H9 (cell line): ENCODE measurements at regions not wholly inside any gene's neighbourhood (a gene's known extent, or its start where the extent isn't known, plus 50 kb on each side); places are given as distances from the start of the nearest gene placed in this dataset.
A peak's percentile ranks its signal among the peaks of the same experiment; 100 is the strongest.

Experiments used
- DNase-seq: peaks from one replicate; pipeline ENCODE4 v3.0.0-alpha.2; 2017
- H2AFZ ChIP-seq: one replicate; pipeline ENCODE4 v1.6.1; 2013; ENCODE audit warnings: mild to moderate bottlenecking, low read length, control low read depth, moderate library complexity
- H2AK5ac ChIP-seq: 2 replicates; pipeline ENCODE4 v1.6.1; 2013; ENCODE audit warnings: low read length, control low read depth, mixed read lengths; ENCODE audit not compliant: insufficient read length
- H2BK120ac ChIP-seq: one replicate; pipeline ENCODE4 v1.6.1; 2013; ENCODE audit warnings: low read depth, mild to moderate bottlenecking, low read length, control low read depth, inconsistent platforms; ENCODE audit not compliant: poor library complexity, severe bottlenecking
- H2BK12ac ChIP-seq: 2 replicates; pipeline ENCODE4 v1.6.1; 2013; ENCODE audit warnings: low read length, control low read depth, mixed read lengths, low read depth; ENCODE audit not compliant: insufficient read length
- H2BK15ac ChIP-seq: 2 replicates; pipeline ENCODE4 v1.6.1; 2013; ENCODE audit warnings: low read depth, low read length, control low read depth
- H2BK20ac ChIP-seq: one replicate; pipeline ENCODE4 v1.6.1; 2013; ENCODE audit warnings: low read depth, mild to moderate bottlenecking, low read length, control low read depth, inconsistent platforms; ENCODE audit not compliant: poor library complexity, severe bottlenecking
- H2BK5ac ChIP-seq: 2 replicates; pipeline ENCODE4 v1.6.1; 2013; ENCODE audit warnings: low read length, control low read depth, mixed read lengths; ENCODE audit not compliant: insufficient read length
- H3K14ac ChIP-seq: 2 replicates; pipeline ENCODE4 v1.6.1; 2013; ENCODE audit warnings: low read length, control low read depth; ENCODE audit not compliant: insufficient read depth
- H3K18ac ChIP-seq: 2 replicates; pipeline ENCODE4 v1.6.1; 2013; ENCODE audit warnings: low read depth, mild to moderate bottlenecking, mixed read lengths, low read length, control low read depth; ENCODE audit not compliant: insufficient read length
- H3K23ac ChIP-seq: 2 replicates; pipeline ENCODE4 v1.6.1; 2013; ENCODE audit warnings: low read length, control low read depth, mixed read lengths, low read depth; ENCODE audit not compliant: insufficient read length
- H3K23me2 ChIP-seq: 2 replicates; pipeline ENCODE4 v1.6.1; 2013; ENCODE audit warnings: low read depth, mild to moderate bottlenecking, mixed read lengths, low read length, control low read depth; ENCODE audit not compliant: insufficient read length, poor library complexity, severe bottlenecking
- H3K27ac ChIP-seq: 2 replicates; pipeline ENCODE4 v1.5.1; 2013; ENCODE audit warnings: low read length, control low read depth, mixed read lengths, low read depth; ENCODE audit not compliant: insufficient read length
- H3K27me3 ChIP-seq: 2 replicates; pipeline ENCODE4 v1.6.1; 2013; ENCODE audit warnings: low read length, control low read depth, inconsistent platforms; ENCODE audit not compliant: insufficient read depth
- H3K4ac ChIP-seq: 2 replicates; pipeline ENCODE4 v1.6.1; 2013; ENCODE audit warnings: low read depth, mild to moderate bottlenecking, control low read depth, inconsistent platforms, low read length, moderate library complexity
- H3K4me1 ChIP-seq: 2 replicates; pipeline ENCODE4 v1.6.1; 2013; ENCODE audit warnings: low read length, control low read depth, inconsistent platforms; ENCODE audit not compliant: insufficient read depth
- H3K4me2 ChIP-seq: 2 replicates; pipeline ENCODE4 v1.6.1; 2013; ENCODE audit warnings: low read length, control low read depth, mixed read lengths; ENCODE audit not compliant: insufficient read length, insufficient read depth
- H3K56ac ChIP-seq: 2 replicates; pipeline ENCODE4 v1.6.1; 2013; ENCODE audit warnings: low read depth, mild to moderate bottlenecking, mixed read lengths, low read length, control low read depth; ENCODE audit not compliant: insufficient read length
- H3K79me1 ChIP-seq: 2 replicates; pipeline ENCODE4 v1.6.1; 2013; ENCODE audit warnings: low read depth, mild to moderate bottlenecking, moderate library complexity, low read length, control low read depth, inconsistent platforms; ENCODE audit not compliant: insufficient read depth, poor library complexity, severe bottlenecking
- H3K79me2 ChIP-seq: 2 replicates; pipeline ENCODE4 v1.6.1; 2013; ENCODE audit warnings: low read length, control low read depth, inconsistent platforms; ENCODE audit not compliant: insufficient read depth
- H3K9ac ChIP-seq: 2 replicates; pipeline ENCODE4 v1.6.1; 2013; ENCODE audit warnings: low read length, control low read depth, mixed read lengths; ENCODE audit not compliant: insufficient read length; ENCODE audit errors: extremely low read depth
- H3K9me3 ChIP-seq: one replicate; pipeline ENCODE4 v1.6.1; 2013; ENCODE audit warnings: low read depth, low read length, inconsistent platforms; ENCODE audit not compliant: control insufficient read depth
- H3T11ph ChIP-seq: one replicate; pipeline ENCODE4 v1.6.1; 2013; ENCODE audit warnings: mild to moderate bottlenecking, low read length, control low read depth, inconsistent platforms
- H4K20me1 ChIP-seq: one replicate; pipeline ENCODE4 v1.6.1; 2013; ENCODE audit not compliant: control insufficient read depth, insufficient read length, insufficient read depth
- H4K5ac ChIP-seq: 2 replicates; pipeline ENCODE4 v1.6.1; 2013; ENCODE audit warnings: low read depth, mild to moderate bottlenecking, mixed read lengths, low read length, control low read depth; ENCODE audit not compliant: insufficient read length
- H4K8ac ChIP-seq: replicated peaks from 2 replicates; pipeline ENCODE4 v1.6.1; 2013; ENCODE audit warnings: low read length, control low read depth, mixed read lengths, low read depth; ENCODE audit not compliant: insufficient read length
- H4K91ac ChIP-seq: 2 replicates; pipeline ENCODE4 v1.6.1; 2013; ENCODE audit warnings: low read depth, mild to moderate bottlenecking, moderate library complexity, mixed read lengths, low read length, control low read depth; ENCODE audit not compliant: insufficient read length
- H3K27ac Mint-ChIP-seq, 3 experiments: 2 replicates in 2 of 3; 3 replicates in 1 of 3; pipeline ENCODE4 v1.8.0; 2020 to 2021; ENCODE audit warnings: mixed read lengths in 3 of 3, mild to moderate bottlenecking in 1 of 3, moderate library complexity in 1 of 3
- H3K27me3 Mint-ChIP-seq: 2 replicates; pipeline ENCODE4 v1.8.0; 2021; ENCODE audit warnings: low read depth, mild to moderate bottlenecking, moderate library complexity, mixed read lengths
- H3K36me3 Mint-ChIP-seq, 3 experiments: 2 replicates in 2 of 3; 3 replicates in 1 of 3; pipeline ENCODE4 v1.8.0; 2020 to 2021; ENCODE audit warnings: low read depth in 3 of 3, mixed read lengths in 3 of 3; ENCODE audit not compliant: insufficient read depth in 1 of 3
- H3K4me1 Mint-ChIP-seq, 2 experiments: 2 replicates each; pipeline ENCODE4 v1.8.0; 2020; ENCODE audit warnings: mixed read lengths in 2 of 2
- H3K4me3 Mint-ChIP-seq, 2 experiments: 2 replicates in 1 of 2; 3 replicates in 1 of 2; pipeline ENCODE4 v1.8.0; 2020 to 2021; ENCODE audit warnings: mild to moderate bottlenecking in 2 of 2, mixed read lengths in 2 of 2, moderate library complexity in 1 of 2
- H3K9me3 Mint-ChIP-seq, 2 experiments: 2 replicates in 1 of 2; 3 replicates in 1 of 2; pipeline ENCODE4 v1.8.0; 2020; ENCODE audit warnings: mild to moderate bottlenecking in 2 of 2, mixed read lengths in 2 of 2, moderate library complexity in 1 of 2
- CTCF ChIP-seq: fragments of 200-600 bp; sonication (generic); conservative IDR thresholded peaks from 3 replicates; pipeline ENCODE4 v1.8.0; 2021; ENCODE audit warnings: antibody characterized with exemption, mild to moderate bottlenecking
- WGBS: extraction: QIAGEN DNeasy Blood & Tissue Kit; methylation state at CpG from one replicate; pipeline ENCODE4 v1.1.7; 2013; ENCODE audit warnings: missing lambda C conversion rate, low lambda C conversion rate, mixed read lengths; ENCODE audit not compliant: insufficient read length; ENCODE audit errors: extremely low coverage; 5-methylcytosine and 5-hydroxymethylcytosine counted together

GRCh38 chr2:239753401-239753837 lies 271.7 kb downstream of the NDUFA10 start:
- Histone ChIP-seq H2BK12ac (no peak overlapping the region), H4K20me1 (no peaks in the 10 kb centered on the region), H4K5ac (no peak overlapping the region), H3K4me1 (no peaks in the 10 kb centered on the region), H3K14ac (no peak overlapping the region), H3K9ac (no peak overlapping the region), H3K4ac (no peak overlapping the region), H3K56ac (no peak overlapping the region), H2BK20ac (no peak overlapping the region), H3K79me1 (no peaks in the 10 kb centered on the region), H2AK5ac (no peak overlapping the region), H4K8ac (no peak overlapping the region), H3K4me2 (no peak overlapping the region), H2BK5ac (no peak overlapping the region), H4K91ac (no peak overlapping the region), H3K9me3 (no peaks in the 10 kb centered on the region), H2AFZ (no peak overlapping the region), H3K79me2 (no peaks in the 10 kb centered on the region), H3K18ac (no peak overlapping the region), H2BK15ac (no peak overlapping the region), H3K23ac (no peak overlapping the region), H3T11ph (no peak overlapping the region), H3K27ac (no peak overlapping the region), H3K27me3 (no peaks in the 10 kb centered on the region), H2BK120ac (no peak overlapping the region), H3K23me2 (no peaks in the 10 kb centered on the region)
- Mint-ChIP-seq H3K4me1 (peaks cover 17 to 19% of the 10 kb centered on the region in 2 experiments), H3K27ac (peak overlapping the region in 2 of 3 experiments; percentile 25 to 44; a peak in 2 of 7 replicates), H3K9me3 (no peaks in the 10 kb centered on the region; a peak in 1 of 5 replicates), H3K4me3 (no peak overlapping the region; a peak in 1 of 5 replicates), H3K36me3 (no peaks in the 10 kb centered on the region), H3K27me3 (peaks cover 6% of the 10 kb centered on the region)
- TF ChIP-seq CTCF = no peak
- no CpG with 5 or more reads among the region's 14 CpGs for WGBS
- no peak for DNase-seq
